BJ (cell line): ENCODE measurements at regions not wholly inside any gene's neighbourhood (a gene's known extent, or its start where the extent isn't known, plus 50 kb on each side); places are given as distances from the start of the nearest gene placed in this dataset.
"Not testable (repeated sequence)": the region's sequence is repeated elsewhere in the genome, so short reads cannot be mapped to it uniquely, and the experiment has no call there.

Experiments used
- CTCF ChIA-PET: fragments of 350-600 bp; formaldehyde crosslinking; extraction: SDS; loops from one replicate; lab custom pipeline; 2021; ENCODE audit warnings: antibody characterized with exemption, inconsistent platforms; lab: Yijun Ruan, JAX
- POLR2A ChIA-PET: fragments of 300-600 bp; sonication (Branson Sonifier 250); formaldehyde crosslinking; extraction: SDS; loops from one replicate; lab custom pipeline; 2021; ENCODE audit warnings: antibody characterized with exemption; lab: Charles Lee
- DNase-seq: peaks from one replicate; pipeline ENCODE4 v3.0.0-alpha.2; 2011; ENCODE audit warnings: low read depth
- H3K27me3 ChIP-seq: 2 replicates; pipeline ENCODE4 v1.6.0; 2011; ENCODE audit warnings: low read length; ENCODE audit not compliant: control insufficient read depth, insufficient read depth
- H3K36me3 ChIP-seq: 2 replicates; pipeline ENCODE4 v1.5.1; 2011; ENCODE audit warnings: low read length; ENCODE audit not compliant: control insufficient read depth, insufficient read depth
- H3K4me3 ChIP-seq: 2 replicates; pipeline ENCODE4 v1.5.1; 2011; ENCODE audit warnings: low read depth, mild to moderate bottlenecking, control low read depth, low read length
- CTCF ChIP-seq: IDR thresholded peaks from 2 replicates; pipeline ENCODE4 v1.5.1; 2011; ENCODE audit warnings: low read depth, mild to moderate bottlenecking, control low read depth, inconsistent platforms, low read length, moderate library complexity; ENCODE audit not compliant: insufficient read depth

GRCh38 chr16:88208112-88208511 lies 174.6 kb upstream of the ZNF469 start:
- no peak for DNase-seq
- CTCF ChIA-PET: no interaction called here

GRCh38 chr16:88208776-88209175 lies 174.0 kb upstream of the ZNF469 start:
- CTCF ChIA-PET, POLR2A ChIA-PET, H3K36me3 ChIP-seq, DNase-seq, H3K4me3 ChIP-seq, H3K27me3 ChIP-seq: not testable (repeated sequence)

More at GRCh38 chr16:88208112-88208511, 174.6 kb upstream of the ZNF469 start:
- POLR2A ChIA-PET: no interaction called here
- no peaks in the 10 kb centered on the region for H3K27me3 ChIP-seq
- TF ChIP-seq CTCF: no peak
- no peaks in the 10 kb centered on the region for H3K36me3 ChIP-seq
- H3K4me3 ChIP-seq: no peak overlapping the region

- H3K4me3 ChIP-seq, DNase-seq, CTCF ChIA-PET, H3K27me3 ChIP-seq, H3K36me3 ChIP-seq, POLR2A ChIA-PET: not testable (repeated sequence)
Observed at GRCh38 chr16:88209579-88209978, 173.2 kb upstream of the ZNF469 start.

GRCh38 chr16:88213937-88214336 lies 168.8 kb upstream of the ZNF469 start:
- H3K4me3 ChIP-seq, DNase-seq, POLR2A ChIA-PET, H3K36me3 ChIP-seq, H3K27me3 ChIP-seq: not testable (repeated sequence)
- CTCF ChIA-PET: interaction anchor here (0.6 kb wide), 1 partner anchor 15 kb away, joined by 4 read pairs; no protein-coding TSS in a partner anchor

- CTCF ChIA-PET, H3K27me3 ChIP-seq, H3K4me3 ChIP-seq, POLR2A ChIA-PET, DNase-seq, H3K36me3 ChIP-seq: not testable (repeated sequence)
Observed at GRCh38 chr16:88221001-88221761, 161.6 kb upstream of the ZNF469 start.

GRCh38 chr16:88223696-88224095 lies 159.1 kb upstream of the ZNF469 start:
- CTCF ChIA-PET, DNase-seq, H3K27me3 ChIP-seq, POLR2A ChIA-PET, H3K36me3 ChIP-seq, H3K4me3 ChIP-seq: not testable (repeated sequence)

GRCh38 chr16:88224131-88224898 lies 158.4 kb upstream of the ZNF469 start:
- POLR2A ChIA-PET, H3K27me3 ChIP-seq, H3K36me3 ChIP-seq, CTCF ChIA-PET, DNase-seq, H3K4me3 ChIP-seq: not testable (repeated sequence)

GRCh38 chr16:88225640-88226230 lies 157.0 kb upstream of the ZNF469 start:
- CTCF ChIA-PET, POLR2A ChIA-PET, H3K4me3 ChIP-seq, H3K27me3 ChIP-seq, DNase-seq, H3K36me3 ChIP-seq: not testable (repeated sequence)

- H3K36me3 ChIP-seq, DNase-seq, H3K27me3 ChIP-seq, POLR2A ChIA-PET, H3K4me3 ChIP-seq, CTCF ChIA-PET: not testable (repeated sequence)
Observed at GRCh38 chr16:88226302-88226701, 156.5 kb upstream of the ZNF469 start.

- CTCF ChIA-PET: interaction anchor here (0.6 kb wide), 1 partner anchor 49 kb away, joined by 3 read pairs; no protein-coding TSS in a partner anchor
- POLR2A ChIA-PET, H3K36me3 ChIP-seq, DNase-seq, H3K27me3 ChIP-seq, H3K4me3 ChIP-seq: not testable (repeated sequence)
Observed at GRCh38 chr16:88227026-88227721, 155.6 kb upstream of the ZNF469 start.

GRCh38 chr16:88227722-88228482 lies 154.9 kb upstream of the ZNF469 start:
- H3K27me3 ChIP-seq, H3K4me3 ChIP-seq, H3K36me3 ChIP-seq, DNase-seq, POLR2A ChIA-PET, CTCF ChIA-PET: not testable (repeated sequence)
